BLaER1 (cell line): ENCODE measurements at regions not wholly inside any gene's neighbourhood (a gene's known extent, or its start where the extent isn't known, plus 50 kb on each side); places are given as distances from the start of the nearest gene placed in this dataset.

Experiments
- H3K27ac ChIP-seq: shearing (Covaris generic); formaldehyde crosslinking; 2 replicates; pipeline ENCODE4 v1.8.1; 2022
- H3K27me3 ChIP-seq: shearing (Covaris generic); formaldehyde crosslinking; 2 replicates; pipeline ENCODE4 v1.8.1; 2022
- H3K36me3 ChIP-seq: shearing (Covaris generic); formaldehyde crosslinking; 2 replicates; pipeline ENCODE4 v1.8.1; 2022
- H3K4me1 ChIP-seq: shearing (Covaris generic); formaldehyde crosslinking; 2 replicates; pipeline ENCODE4 v1.8.1; 2022
- H3K4me2 ChIP-seq: shearing (Covaris generic); formaldehyde crosslinking; 2 replicates; pipeline ENCODE4 v1.8.1; 2022
- H3K4me3 ChIP-seq: shearing (Covaris generic); formaldehyde crosslinking; 2 replicates; pipeline ENCODE4 v1.8.1; 2022
- H3K9ac ChIP-seq: shearing (Covaris generic); formaldehyde crosslinking; 2 replicates; pipeline ENCODE4 v1.8.1; 2022
- H3K9me3 ChIP-seq: shearing (Covaris generic); formaldehyde crosslinking; 2 replicates; pipeline ENCODE4 v1.8.1; 2022
- H4K20me1 ChIP-seq: shearing (Covaris generic); formaldehyde crosslinking; 2 replicates; pipeline ENCODE4 v1.8.1; 2022
- Cebpa-rat ChIP-seq: shearing (Covaris generic); IDR thresholded peaks from 2 replicates; pipeline ENCODE4 v1.8.1; 2022

DNA sequence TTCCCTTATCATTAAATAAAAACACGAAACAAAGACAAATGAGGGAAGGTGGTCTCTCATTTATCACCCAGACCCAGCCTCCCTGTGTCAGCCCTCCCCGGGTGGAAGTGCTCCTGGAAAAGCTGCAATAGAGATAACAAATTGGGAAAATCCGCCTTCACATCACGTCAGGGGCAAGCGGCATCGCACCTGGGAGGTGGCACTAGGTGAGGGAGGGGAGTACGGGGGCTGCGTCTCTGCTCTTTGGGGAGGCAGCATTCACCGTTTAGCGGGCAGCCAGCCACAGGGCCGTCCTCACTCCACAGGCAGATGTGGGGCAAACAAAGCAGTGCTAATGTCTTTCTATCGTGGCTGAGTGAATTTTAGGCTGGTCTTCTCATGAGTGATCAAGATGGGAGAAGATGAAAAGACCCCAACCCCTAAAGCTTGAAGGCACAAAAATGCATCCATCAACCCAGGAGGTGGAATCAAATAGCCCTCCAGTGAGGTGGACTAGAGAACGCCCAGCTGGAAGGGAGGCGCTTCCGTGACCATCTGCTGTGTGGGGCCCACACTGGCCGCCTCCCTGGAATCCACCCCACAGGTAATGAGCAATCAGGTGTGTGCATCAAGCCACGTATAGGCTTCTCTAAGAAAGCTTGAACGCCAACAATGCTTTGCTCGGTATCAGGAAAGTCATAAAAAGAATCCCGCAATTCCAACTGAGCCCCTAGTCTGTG, 629.5 kb downstream of the BRD1 start:
- H3K27ac ChIP-seq, result no peak overlapping the region
- no peak for TF ChIP-seq Cebpa-rat
- no peaks in the 10 kb centered on the region for H3K9me3 ChIP-seq
- no peaks in the 10 kb centered on the region for H3K27me3 ChIP-seq
- no peaks in the 10 kb centered on the region for H3K36me3 ChIP-seq
- no peaks in the 10 kb centered on the region for H3K4me1 ChIP-seq
- no peak overlapping the region for H3K9ac ChIP-seq
- no peak overlapping the region for H3K4me2 ChIP-seq
- H4K20me1 ChIP-seq, result no peaks in the 10 kb centered on the region; the same call in 1 of the 2 replicates
- no peak overlapping the region for H3K4me3 ChIP-seq

DNA sequence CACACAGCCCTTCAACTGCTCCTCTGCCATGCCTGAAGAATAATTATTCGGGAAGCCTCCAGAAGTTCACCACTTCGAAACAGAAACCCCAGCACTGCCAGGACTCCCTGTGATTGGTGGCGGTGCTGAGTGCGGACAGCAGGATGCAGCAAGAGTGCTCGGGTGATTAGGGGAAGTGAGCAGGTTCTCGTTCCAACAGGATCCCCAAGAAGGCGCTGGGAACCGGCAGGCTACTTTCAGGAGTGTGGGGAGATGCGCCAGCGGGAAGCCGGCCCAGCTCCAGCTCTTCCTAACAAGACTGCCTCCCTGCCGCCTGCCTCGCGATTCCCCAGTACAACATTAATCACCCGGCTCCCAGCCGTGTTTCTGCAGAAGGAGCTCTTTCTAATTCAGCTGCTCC, 630.2 kb downstream of the BRD1 start:
- Histone ChIP-seq H3K4me1 (no peaks in the 10 kb centered on the region), H3K27ac (no peak overlapping the region), H3K27me3 (no peaks in the 10 kb centered on the region), H3K36me3 (no peaks in the 10 kb centered on the region), H3K9ac (no peak overlapping the region), H3K9me3 (no peaks in the 10 kb centered on the region), H3K4me2 (no peak overlapping the region), H3K4me3 (no peak overlapping the region), H4K20me1 (no peaks in the 10 kb centered on the region; the same call in 1 of the 2 replicates)
- no peak for TF ChIP-seq Cebpa-rat

DNA sequence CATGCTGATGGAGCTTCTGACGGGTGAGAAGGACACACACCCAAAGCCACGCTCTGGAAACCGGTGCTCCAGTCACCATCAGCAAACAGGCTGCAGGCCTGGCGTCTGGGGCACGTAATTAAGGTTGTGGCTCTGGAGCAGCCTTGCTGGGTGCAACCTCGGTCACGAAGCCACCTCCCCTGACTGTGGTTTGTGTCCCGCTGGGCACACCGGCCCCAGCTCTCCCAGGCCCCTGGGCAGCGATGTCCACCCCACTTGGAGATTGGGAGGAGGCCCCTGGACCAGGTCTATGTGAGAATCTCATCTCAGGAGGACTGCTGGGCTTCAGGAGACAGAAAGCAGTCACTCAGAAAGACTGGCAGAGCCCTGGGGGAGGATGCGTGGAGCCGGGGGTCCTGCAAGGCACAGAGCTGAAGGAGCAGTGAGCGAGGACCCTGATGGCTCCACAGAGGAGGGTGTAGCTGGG, 631.6 kb downstream of the BRD1 start:
- no peaks in the 10 kb centered on the region for H3K4me1 ChIP-seq
- no peak overlapping the region for H3K9ac ChIP-seq
- no peak overlapping the region for H3K27ac ChIP-seq
- TF ChIP-seq Cebpa-rat, result no peak
- H3K27me3 ChIP-seq, result peaks cover 5% of the 10 kb centered on the region; the same call in 1 of the 2 replicates
- no peak overlapping the region for H3K4me3 ChIP-seq
- no peaks in the 10 kb centered on the region; the same call in 1 of the 2 replicates for H4K20me1 ChIP-seq
- no peak overlapping the region for H3K4me2 ChIP-seq
- no peaks in the 10 kb centered on the region for H3K36me3 ChIP-seq
- no peaks in the 10 kb centered on the region for H3K9me3 ChIP-seq

DNA sequence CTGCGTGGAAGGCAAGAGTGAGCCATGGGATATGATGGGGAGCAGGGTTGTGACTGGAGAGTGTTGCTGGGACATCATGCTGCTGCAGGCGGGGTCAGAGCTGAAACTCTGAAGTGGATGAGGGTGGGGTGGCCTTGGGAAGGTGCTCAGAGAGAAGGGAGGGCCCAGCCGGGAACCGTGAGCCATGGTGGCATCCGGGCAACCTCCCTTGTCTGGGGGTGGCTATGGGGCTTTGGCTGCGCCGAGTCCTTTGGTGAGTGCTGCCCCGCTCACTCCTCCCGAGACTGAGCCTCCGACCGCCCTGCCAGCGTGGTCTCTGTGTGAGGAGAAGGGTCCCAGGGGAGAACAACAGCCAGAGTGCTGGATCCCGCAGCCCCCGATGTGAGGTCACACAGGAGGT, 632.0 kb downstream of the BRD1 start:
- Histone ChIP-seq H3K27ac (no peak overlapping the region), H3K4me2 (no peak overlapping the region), H4K20me1 (no peaks in the 10 kb centered on the region; the same call in 1 of the 2 replicates), H3K4me3 (no peak overlapping the region), H3K4me1 (no peaks in the 10 kb centered on the region), H3K9ac (no peak overlapping the region), H3K9me3 (no peaks in the 10 kb centered on the region), H3K36me3 (no peaks in the 10 kb centered on the region), H3K27me3 (peaks cover 5% of the 10 kb centered on the region; the same call in 1 of the 2 replicates)
- no peak for TF ChIP-seq Cebpa-rat

DNA sequence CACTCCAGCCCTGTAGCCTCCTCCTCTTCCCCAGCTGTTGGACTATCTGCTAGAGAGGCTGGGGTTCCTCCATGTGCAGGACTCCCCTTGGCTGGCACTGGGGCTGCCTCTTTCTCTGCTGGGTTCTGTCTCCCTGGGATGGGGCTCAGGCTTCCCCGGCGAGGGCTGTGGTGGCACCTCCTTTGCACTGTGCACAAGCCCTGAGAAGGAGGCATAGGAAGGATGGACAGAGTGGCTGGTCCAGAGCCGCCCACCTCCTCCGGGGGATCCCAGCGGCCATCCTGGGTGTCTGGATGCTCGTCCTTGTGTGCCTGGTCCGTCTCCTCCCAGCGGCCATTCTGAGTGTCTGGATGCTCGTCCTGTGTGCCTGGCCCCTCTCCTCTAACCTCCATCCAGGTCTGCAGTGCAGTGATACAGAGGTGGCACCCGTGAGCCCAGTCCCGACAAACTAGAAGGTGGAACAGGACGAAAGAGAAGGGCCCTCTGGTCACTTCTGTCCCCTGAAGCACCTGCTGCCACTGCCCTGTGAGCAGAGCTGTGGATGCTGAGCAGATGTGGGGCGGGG, 633.7 kb downstream of the BRD1 start:
- TF ChIP-seq Cebpa-rat, result no peak
- H3K4me2 ChIP-seq, result no peak overlapping the region
- H3K36me3 ChIP-seq, result no peaks in the 10 kb centered on the region

DNA sequence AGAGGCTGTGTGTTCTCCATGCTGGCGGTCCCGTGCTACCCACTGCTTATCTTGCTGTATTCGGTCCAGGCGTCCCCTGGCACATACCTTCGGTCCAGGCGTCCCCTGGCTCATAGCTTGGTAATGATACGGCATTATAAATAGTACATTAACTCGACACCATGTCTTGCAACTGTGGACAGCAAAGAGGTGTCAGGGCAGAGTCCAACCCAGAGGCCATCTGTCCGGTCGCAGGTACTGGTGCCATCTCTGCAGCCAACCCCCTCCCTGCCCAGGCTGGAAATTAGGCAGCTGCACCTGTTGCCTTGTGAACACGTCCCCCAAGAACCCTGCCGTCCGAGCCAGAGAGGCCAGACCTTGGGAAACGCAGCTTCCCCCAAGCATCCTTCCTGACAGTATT, 634.3 kb downstream of the BRD1 start:
- Histone ChIP-seq H4K20me1 (no peaks in the 10 kb centered on the region; the same call in 1 of the 2 replicates), H3K4me1 (no peaks in the 10 kb centered on the region), H3K4me2 (no peak overlapping the region), H3K9me3 (no peaks in the 10 kb centered on the region), H3K36me3 (no peaks in the 10 kb centered on the region), H3K27me3 (peaks cover 5% of the 10 kb centered on the region; the same call in 1 of the 2 replicates), H3K27ac (no peak overlapping the region), H3K4me3 (no peak overlapping the region), H3K9ac (no peak overlapping the region)
- no peak for TF ChIP-seq Cebpa-rat

More for the DNA sequence above, 633.7 kb downstream of the BRD1 start:
- Histone ChIP-seq H3K4me3 (no peak overlapping the region), H3K4me1 (no peaks in the 10 kb centered on the region), H3K9me3 (no peaks in the 10 kb centered on the region), H3K27me3 (peaks cover 5% of the 10 kb centered on the region; the same call in 1 of the 2 replicates), H4K20me1 (no peaks in the 10 kb centered on the region; the same call in 1 of the 2 replicates), H3K9ac (no peak overlapping the region), H3K27ac (no peak overlapping the region)

DNA sequence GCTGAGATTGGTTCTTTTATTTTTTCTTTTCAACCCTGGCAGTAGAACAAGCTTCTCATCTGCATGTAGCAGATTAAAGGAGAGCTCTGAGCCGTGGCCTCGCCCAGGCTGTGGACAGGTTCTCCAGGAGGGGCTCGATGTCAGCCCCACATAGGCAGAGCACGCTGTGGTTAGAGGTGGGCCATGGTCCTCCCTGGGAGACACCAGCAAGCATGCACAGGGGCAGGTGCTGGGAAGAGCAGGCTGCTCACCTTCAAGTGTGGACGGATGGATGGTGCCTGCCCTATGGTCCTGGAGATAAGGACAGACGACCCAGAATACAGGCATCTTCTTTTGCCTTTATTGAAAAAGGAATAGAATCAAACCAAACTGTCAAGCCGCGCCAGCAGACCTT, 634.8 kb downstream of the BRD1 start:
- no peak overlapping the region for H3K27ac ChIP-seq
- H3K4me3 ChIP-seq, result no peak overlapping the region
- H3K27me3 ChIP-seq, result peaks cover 5% of the 10 kb centered on the region; the same call in 1 of the 2 replicates
- no peaks in the 10 kb centered on the region for H3K9me3 ChIP-seq
- no peaks in the 10 kb centered on the region for H3K36me3 ChIP-seq
- no peak overlapping the region for H3K4me2 ChIP-seq
- H3K9ac ChIP-seq, result no peak overlapping the region
- H3K4me1 ChIP-seq, result no peaks in the 10 kb centered on the region
- no peak for TF ChIP-seq Cebpa-rat
- no peaks in the 10 kb centered on the region; the same call in 1 of the 2 replicates for H4K20me1 ChIP-seq

DNA sequence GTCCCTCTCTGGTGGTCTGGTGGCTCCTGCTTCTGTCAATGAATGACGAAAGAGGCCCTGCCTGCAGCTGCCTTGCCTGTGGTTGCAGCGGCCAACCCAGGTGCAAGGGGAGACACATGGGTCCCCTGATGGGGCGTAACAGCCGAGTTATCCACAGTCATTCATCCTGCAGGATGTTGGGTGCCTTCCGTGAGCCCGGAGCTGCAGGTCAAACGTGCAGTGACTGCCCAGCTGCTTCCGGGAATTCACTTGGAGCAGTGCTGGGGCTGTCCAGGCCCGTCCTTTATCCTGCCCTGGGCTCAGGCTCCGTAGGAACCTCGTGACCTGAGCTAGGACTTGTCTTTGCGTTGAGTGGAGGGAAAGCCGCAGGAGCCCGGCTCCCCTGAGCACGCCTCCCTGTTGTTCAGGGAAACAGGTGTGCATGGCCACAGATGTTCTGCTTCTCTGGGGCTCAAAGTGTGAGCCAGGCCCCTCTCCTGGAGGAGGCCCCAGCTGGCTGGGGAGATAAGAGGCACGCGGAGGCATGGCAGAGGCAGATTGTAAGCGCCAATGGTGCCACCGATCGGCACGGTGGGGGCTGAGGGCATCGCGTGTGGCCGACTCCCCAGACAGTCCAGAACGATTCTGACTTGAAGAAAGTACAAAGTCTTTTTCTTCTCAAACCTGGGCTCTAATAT, 635.4 kb downstream of the BRD1 start:
- Histone ChIP-seq H3K27me3 (peaks cover 5% of the 10 kb centered on the region; the same call in 1 of the 2 replicates), H3K27ac (no peak overlapping the region), H4K20me1 (no peaks in the 10 kb centered on the region; the same call in 1 of the 2 replicates), H3K4me2 (no peak overlapping the region), H3K9ac (no peak overlapping the region), H3K9me3 (no peaks in the 10 kb centered on the region), H3K4me1 (no peaks in the 10 kb centered on the region), H3K36me3 (no peaks in the 10 kb centered on the region), H3K4me3 (no peak overlapping the region)
- no peak for TF ChIP-seq Cebpa-rat

DNA sequence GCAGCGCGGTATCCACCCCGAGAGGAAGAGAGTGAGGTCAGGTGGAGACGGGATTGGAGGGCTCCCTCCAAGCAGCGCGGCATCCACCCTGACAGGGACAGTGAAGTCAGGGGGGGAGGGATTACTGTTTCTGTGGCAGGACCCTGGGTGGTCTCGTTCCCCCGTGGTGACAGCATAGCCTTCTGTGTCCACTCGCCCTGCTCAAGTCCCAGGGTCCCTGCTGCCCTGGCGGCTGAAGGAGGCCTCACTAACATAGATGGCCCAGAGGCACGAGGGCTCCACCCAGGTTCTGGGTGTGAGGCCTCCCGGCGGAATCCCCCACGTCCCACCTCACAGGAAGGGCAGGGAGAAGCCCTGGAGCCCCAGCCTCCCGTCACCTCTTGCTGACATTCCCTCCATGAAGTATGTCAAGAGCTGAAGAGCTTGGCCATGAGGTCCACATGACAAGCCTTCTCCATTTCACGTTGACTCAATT, 636.1 kb downstream of the BRD1 start:
- H3K27me3 ChIP-seq, result peaks cover 5% of the 10 kb centered on the region; the same call in 1 of the 2 replicates
- H3K4me2 ChIP-seq, result no peak overlapping the region
- no peak overlapping the region for H3K4me3 ChIP-seq
- no peaks in the 10 kb centered on the region; the same call in 1 of the 2 replicates for H4K20me1 ChIP-seq
- no peak overlapping the region for H3K9ac ChIP-seq
- H3K27ac ChIP-seq, result no peak overlapping the region
- no peaks in the 10 kb centered on the region for H3K36me3 ChIP-seq
- H3K4me1 ChIP-seq, result no peaks in the 10 kb centered on the region
- H3K9me3 ChIP-seq, result no peaks in the 10 kb centered on the region
- TF ChIP-seq Cebpa-rat, result no peak
